GM12874 (cell line): ENCODE measurements at regions not wholly inside any gene's neighbourhood (a gene's known extent, or its start where the extent isn't known, plus 50 kb on each side); places are given as distances from the start of the nearest gene placed in this dataset.

Experiments used
- CTCF ChIP-seq: IDR thresholded peaks from 2 replicates; pipeline ENCODE4 v1.5.1; 2011; ENCODE audit warnings: low read depth, mild to moderate bottlenecking, control low read depth, low read length, moderate library complexity; ENCODE audit not compliant: insufficient read depth

GRCh38 chr10:84895541-84895940 is 567.2 kb downstream of the CCSER2 start:
- no peak for TF ChIP-seq CTCF

GRCh38 chr10:84896909-84897308 is 568.5 kb downstream of the CCSER2 start:
- TF ChIP-seq CTCF, result no peak

- TF ChIP-seq CTCF, result no peak
Measured at GRCh38 chr10:84899268-84899667, 570.9 kb downstream of the CCSER2 start.

GRCh38 chr10:84900141-84900540 is 571.8 kb downstream of the CCSER2 start:
- TF ChIP-seq CTCF, result no peak

- TF ChIP-seq CTCF, result no peak
Measured at GRCh38 chr10:84901885-84902284, 573.5 kb downstream of the CCSER2 start.

GRCh38 chr10:84902553-84902952 is 574.2 kb downstream of the CCSER2 start:
- no peak for TF ChIP-seq CTCF

GRCh38 chr10:84903320-84903719 is 574.9 kb downstream of the CCSER2 start:
- no peak for TF ChIP-seq CTCF
